ENCODE measurements at regions not wholly inside any gene's neighbourhood (a gene's known extent, or its start where the extent isn't known, plus 50 kb on each side); places are given as distances from the start of the nearest gene placed in this dataset.

DNA sequence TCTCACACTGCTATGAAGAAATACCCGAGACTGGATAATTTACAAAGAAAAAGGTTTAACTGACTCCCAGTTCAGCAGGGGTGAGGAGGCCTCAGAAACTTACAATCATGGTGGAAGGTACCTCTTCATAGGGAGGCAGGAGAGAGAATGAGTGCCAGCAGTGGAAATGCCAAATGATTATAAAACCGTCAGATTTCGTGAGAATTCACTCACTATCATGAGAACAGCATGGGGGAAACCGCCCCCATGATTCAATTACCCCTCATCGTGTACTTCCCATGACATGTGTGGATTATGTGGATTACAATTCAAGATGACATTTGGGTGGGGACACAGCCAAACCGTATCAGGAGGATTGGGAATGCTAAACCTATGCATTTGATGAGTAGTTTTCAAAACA, 380.3 kb upstream of the SPHKAP start:
- Mint-ChIP-seq H3K27ac (ENCODE audit: unreplicated experiment) (no peak overlapping the region), H3K36me3 (ENCODE audit: low read depth) (no peaks in the 10 kb centered on the region), H3K9me3 (peaks cover 3% of the 10 kb centered on the region), H3K4me3 (no peak overlapping the region), H3K27me3 (ENCODE audit: low read depth) (no peaks in the 10 kb centered on the region), H3K4me1 (no peaks in the 10 kb centered on the region)
- DNase-seq (ENCODE audit: low read depth, low spot score) = no peak
- TF ChIP-seq CTCF (conservative IDR thresholded peaks at IDR 0.05) = no peak

DNA sequence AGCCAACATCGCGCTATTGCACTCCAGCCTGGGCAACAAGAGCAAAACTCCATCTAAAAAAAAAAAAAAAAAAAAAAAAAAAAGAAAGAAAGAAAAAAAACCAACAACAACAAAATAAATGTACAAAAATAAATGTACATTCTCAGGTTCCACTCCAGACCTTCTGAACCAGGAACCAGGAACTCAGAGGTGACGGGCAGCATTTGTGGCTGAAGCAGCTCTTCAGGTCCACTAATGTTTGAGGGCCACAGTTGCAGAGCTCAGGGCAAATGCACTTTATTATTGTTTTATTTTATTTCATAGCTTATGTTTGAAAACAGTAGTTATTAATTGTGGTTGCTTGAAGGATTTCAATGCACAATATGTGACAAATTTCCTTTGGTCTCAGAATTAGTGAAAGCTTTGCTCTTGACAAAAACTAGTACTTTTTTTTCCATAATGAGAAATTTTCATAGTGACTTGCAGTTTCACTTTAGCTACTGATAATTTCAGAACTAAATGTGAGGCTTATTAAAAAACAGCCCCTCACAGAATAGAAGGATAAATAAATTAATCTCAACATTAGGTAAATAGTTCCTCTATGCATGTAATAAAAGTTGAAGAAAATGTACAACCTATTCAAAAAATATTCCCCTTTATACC, 378.4 kb upstream of the SPHKAP start:
- H3K27me3 Mint-ChIP-seq (ENCODE audit: low read depth) = no peaks in the 10 kb centered on the region
- H3K4me1 Mint-ChIP-seq = no peaks in the 10 kb centered on the region
- no peak overlapping the region for H3K27ac Mint-ChIP-seq (ENCODE audit: unreplicated experiment)
- H3K4me3 Mint-ChIP-seq = no peak overlapping the region
- DNase-seq (ENCODE audit: low read depth, low spot score) = no peak
- H3K36me3 Mint-ChIP-seq (ENCODE audit: low read depth) = no peaks in the 10 kb centered on the region
- peaks cover 3% of the 10 kb centered on the region for H3K9me3 Mint-ChIP-seq
- no peak for TF ChIP-seq CTCF (conservative IDR thresholded peaks at IDR 0.05)

GRCh38 chr2:228556717-228557116, 375.2 kb upstream of the SPHKAP start:
- no peaks in the 10 kb centered on the region for H3K36me3 Mint-ChIP-seq (ENCODE audit: low read depth)
- DNase-seq (ENCODE audit: low read depth, low spot score) = no peak
- no peaks in the 10 kb centered on the region for H3K4me1 Mint-ChIP-seq
- no peaks in the 10 kb centered on the region for H3K27me3 Mint-ChIP-seq (ENCODE audit: low read depth)
- H3K4me3 Mint-ChIP-seq = no peak overlapping the region
- no peak for TF ChIP-seq CTCF (conservative IDR thresholded peaks at IDR 0.05)
- H3K27ac Mint-ChIP-seq (ENCODE audit: unreplicated experiment) = no peak overlapping the region
- peaks cover 3% of the 10 kb centered on the region for H3K9me3 Mint-ChIP-seq

DNA sequence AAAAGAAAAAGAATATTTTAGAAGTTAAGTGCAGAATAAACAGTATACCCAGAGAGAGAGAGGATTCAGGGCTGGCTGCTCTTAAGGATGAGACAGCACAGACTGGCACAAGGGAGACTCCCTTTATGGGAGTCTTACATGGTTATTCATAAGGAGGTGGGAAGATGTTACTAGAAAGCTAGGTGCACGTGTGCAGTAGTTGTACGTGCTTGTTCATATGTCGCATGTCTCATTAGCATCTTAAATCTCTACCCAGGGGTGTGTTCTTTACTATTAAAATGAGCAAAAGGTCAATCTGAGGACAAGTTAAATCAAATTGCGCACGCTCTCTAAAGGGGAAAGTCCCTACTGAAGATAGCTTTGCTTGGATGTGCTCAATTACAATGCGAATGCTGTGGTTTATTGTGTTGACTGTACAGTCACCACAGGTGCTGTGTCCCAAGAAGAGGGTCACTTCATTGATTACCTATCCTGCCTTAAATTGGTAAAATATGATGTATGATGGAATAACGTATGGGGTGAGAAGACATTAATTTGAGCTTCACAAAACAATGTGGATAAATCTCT, 368.0 kb upstream of the SPHKAP start:
- Mint-ChIP-seq H3K4me3 (no peak overlapping the region), H3K27me3 (ENCODE audit: low read depth) (no peaks in the 10 kb centered on the region), H3K9me3 (peaks cover 10% of the 10 kb centered on the region), H3K36me3 (ENCODE audit: low read depth) (no peaks in the 10 kb centered on the region), H3K4me1 (no peaks in the 10 kb centered on the region), H3K27ac (ENCODE audit: unreplicated experiment) (no peak overlapping the region)
- TF ChIP-seq CTCF (conservative IDR thresholded peaks at IDR 0.05) = no peak
- no peak for DNase-seq (ENCODE audit: low read depth, low spot score)

DNA sequence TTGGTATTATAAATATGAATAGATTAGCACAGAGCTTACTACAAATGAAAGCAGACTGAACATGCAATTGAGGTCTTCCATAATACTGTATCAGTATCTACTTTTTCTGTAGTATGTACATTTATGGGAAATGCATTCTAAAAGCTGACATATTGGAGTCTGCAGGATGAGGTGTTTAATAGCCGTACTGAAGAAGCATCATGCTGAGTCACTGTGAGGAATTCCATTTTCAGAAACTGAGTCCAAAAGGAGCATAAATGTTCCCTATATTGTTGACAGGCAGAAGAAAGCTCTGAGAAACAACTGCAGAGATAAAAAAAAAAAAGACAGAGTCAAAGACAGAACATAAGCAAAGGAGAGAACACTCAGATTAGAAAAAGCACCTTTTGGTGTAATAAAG, 366.7 kb upstream of the SPHKAP start:
- no peak for TF ChIP-seq CTCF (conservative IDR thresholded peaks at IDR 0.05)

More for the DNA sequence above, 366.7 kb upstream of the SPHKAP start:
- Mint-ChIP-seq H3K36me3 (ENCODE audit: low read depth) (no peaks in the 10 kb centered on the region), H3K27me3 (ENCODE audit: low read depth) (no peaks in the 10 kb centered on the region), H3K4me1 (no peaks in the 10 kb centered on the region), H3K4me3 (no peak overlapping the region), H3K27ac (ENCODE audit: unreplicated experiment) (no peak overlapping the region), H3K9me3 (peaks cover 10% of the 10 kb centered on the region)
- DNase-seq (ENCODE audit: low read depth, low spot score) = no peak

Data from neural crest cell (in vitro differentiated cells).